Ectodermal cell (in vitro differentiated cells): ENCODE measurements at regions not wholly inside any gene's neighbourhood (a gene's known extent, or its start where the extent isn't known, plus 50 kb on each side); places are given as distances from the start of the nearest gene placed in this dataset.

Experiments used
- H3K27ac ChIP-seq: 2 replicates; pipeline ENCODE4 v1.7.0; 2013; ENCODE audit warnings: mild to moderate bottlenecking, low read depth, low read length; ENCODE audit not compliant: insufficient read depth, poor library complexity, severe bottlenecking
- H3K27me3 ChIP-seq: 2 replicates; pipeline ENCODE4 v1.7.0; 2013; ENCODE audit warnings: mild to moderate bottlenecking, low read length; ENCODE audit not compliant: insufficient read depth, control insufficient read depth, poor library complexity, severe bottlenecking
- H3K36me3 ChIP-seq: one replicate; pipeline ENCODE4 v1.7.0; 2013; ENCODE audit warnings: low read length; ENCODE audit not compliant: control insufficient read depth, insufficient read depth
- H3K4me1 ChIP-seq: one replicate; pipeline ENCODE4 v1.7.0; 2013; ENCODE audit warnings: low read length; ENCODE audit not compliant: control insufficient read depth, insufficient read depth
- H3K4me3 ChIP-seq: 2 replicates; pipeline ENCODE4 v1.7.0; 2013; ENCODE audit warnings: low read depth, low read length, control low read depth; ENCODE audit not compliant: insufficient read depth
- H3K9me3 ChIP-seq: 2 replicates; pipeline ENCODE4 v1.7.0; 2013; ENCODE audit warnings: mild to moderate bottlenecking, low read length, moderate library complexity; ENCODE audit not compliant: control insufficient read depth
- WGBS, 2 experiments: methylation state at CpG; one replicate each; pipeline ENCODE4 v1.1.7; 2013; ENCODE audit warnings: missing lambda C conversion rate in 2 of 2; 5-methylcytosine and 5-hydroxymethylcytosine counted together

DNA sequence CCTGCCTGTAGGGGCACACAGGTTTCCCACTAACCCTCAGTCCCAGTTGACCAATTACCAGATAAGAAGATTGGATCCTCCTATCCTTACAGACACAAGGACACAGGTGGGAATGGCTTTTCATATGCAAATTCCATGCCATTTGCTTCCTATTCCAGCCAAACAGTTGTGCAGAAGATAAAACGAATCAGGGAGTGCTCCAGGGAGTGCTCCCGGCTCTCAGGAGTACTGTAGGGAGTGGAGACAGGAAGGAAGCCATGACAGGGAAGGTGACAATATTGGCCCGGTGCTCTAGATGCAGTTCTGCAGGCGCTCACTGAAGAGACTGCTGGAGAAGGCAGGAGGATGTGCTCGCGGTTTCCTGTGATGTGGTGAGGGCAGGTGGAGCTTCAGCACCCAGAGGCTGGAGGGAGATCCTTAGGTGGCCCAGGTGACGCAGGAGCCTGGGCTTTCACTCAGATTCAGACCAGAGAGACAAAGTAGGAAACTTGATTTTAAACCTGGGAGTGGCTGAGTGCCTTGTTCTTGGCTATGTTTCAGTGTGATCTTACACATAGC is 260.0 kb downstream of the AUH start:
- Histone ChIP-seq H3K27me3 (no peaks in the 10 kb centered on the region), H3K27ac (no peak overlapping the region), H3K9me3 (no peaks in the 10 kb centered on the region), H3K4me1 (no peaks in the 10 kb centered on the region), H3K36me3 (no peaks in the 10 kb centered on the region), H3K4me3 (no peak overlapping the region)
- WGBS, 2 experiments, result 87 to 88% methylated on average over 7 of the region's 7 CpGs

DNA sequence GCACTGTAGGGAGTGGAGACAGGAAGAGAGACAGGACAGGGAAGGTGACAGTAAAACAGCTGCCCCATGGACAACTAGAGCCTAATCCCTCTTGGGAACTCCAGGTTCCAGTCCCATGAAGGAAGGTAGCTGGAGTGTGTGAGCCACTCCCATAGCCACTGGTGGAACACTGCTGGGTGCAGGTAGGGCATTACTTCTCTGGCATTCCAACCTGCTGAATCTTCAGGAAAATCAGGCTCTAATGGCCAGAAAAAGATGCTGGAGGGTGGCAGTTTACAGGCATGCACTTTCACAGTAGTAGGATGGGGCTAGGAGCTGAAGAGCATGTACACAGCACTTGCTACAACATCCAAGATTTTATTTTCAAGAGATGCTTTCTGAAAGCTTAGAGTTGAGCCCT is 259.4 kb downstream of the AUH start:
- H3K4me3 ChIP-seq, result no peak overlapping the region
- H3K27ac ChIP-seq, result no peak overlapping the region
- H3K36me3 ChIP-seq, result no peaks in the 10 kb centered on the region
- no peaks in the 10 kb centered on the region for H3K4me1 ChIP-seq
- H3K9me3 ChIP-seq, result no peaks in the 10 kb centered on the region
- no peaks in the 10 kb centered on the region for H3K27me3 ChIP-seq

DNA sequence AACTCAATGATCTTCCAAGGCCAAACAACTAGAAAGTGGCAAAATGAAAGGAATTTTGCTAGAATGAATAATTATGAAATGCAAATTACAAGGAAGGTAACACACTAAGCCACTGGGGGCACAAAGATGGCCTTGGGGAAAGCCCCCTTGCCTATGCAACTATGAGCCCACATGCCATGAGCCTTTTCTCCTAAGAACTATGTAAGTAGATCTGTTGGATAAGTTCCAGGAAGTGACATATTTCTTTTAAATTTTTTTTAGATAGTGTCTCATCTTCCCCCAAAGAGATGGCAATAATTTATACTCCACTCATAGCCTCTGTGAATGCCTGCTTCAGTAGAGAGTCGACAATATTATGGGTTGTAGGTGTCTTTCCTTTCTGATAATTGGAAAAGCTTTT is 257.8 kb downstream of the AUH start:
- Histone ChIP-seq H3K36me3 (no peaks in the 10 kb centered on the region), H3K4me1 (no peaks in the 10 kb centered on the region), H3K4me3 (no peak overlapping the region), H3K9me3 (no peaks in the 10 kb centered on the region), H3K27me3 (no peaks in the 10 kb centered on the region), H3K27ac (no peak overlapping the region)
- 91 to 100% methylated on average over 1 of the region's 1 CpG for WGBS, 2 experiments

DNA sequence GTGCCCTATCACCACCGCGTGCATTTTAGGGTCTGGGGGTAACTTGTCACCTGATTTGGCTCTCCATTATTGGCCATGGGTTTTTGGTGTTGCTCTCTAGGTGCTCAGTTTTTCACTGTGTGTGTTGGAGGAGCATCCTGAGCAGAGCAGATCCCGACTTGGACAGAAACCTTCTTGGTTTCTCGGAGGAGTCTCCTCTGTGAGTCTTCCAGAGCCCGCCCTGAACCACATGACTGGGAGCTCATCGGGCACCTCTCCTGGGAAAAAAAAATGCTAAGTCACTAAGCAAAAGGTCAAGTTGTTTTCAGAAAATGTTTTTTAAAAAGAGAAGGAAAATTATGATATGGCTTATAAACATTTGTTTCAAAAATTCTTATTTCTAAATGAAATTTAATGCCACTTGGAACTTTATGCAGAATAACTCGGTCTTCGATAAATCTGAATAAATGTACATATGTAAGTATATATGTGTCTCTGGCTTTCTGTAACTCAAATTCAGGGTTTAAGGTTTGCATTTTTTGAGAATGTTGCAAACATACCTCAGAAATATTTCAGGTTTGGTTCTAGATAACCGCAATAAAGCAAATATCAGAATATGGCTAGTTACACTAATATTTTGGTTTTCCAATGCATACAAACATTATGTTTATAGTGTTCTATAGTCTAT is 255.2 kb downstream of the AUH start:
- H3K36me3 ChIP-seq, result no peaks in the 10 kb centered on the region
- WGBS, 2 experiments, result 95 to 96% methylated on average over 8 of the region's 9 CpGs
- no peaks in the 10 kb centered on the region for H3K9me3 ChIP-seq
- H3K4me3 ChIP-seq, result no peak overlapping the region
- H3K27me3 ChIP-seq, result no peaks in the 10 kb centered on the region
- H3K27ac ChIP-seq, result no peak overlapping the region
- no peaks in the 10 kb centered on the region for H3K4me1 ChIP-seq

GRCh38 chr9:91111226-91111625 is 250.5 kb downstream of the AUH start:
- no peak overlapping the region for H3K27ac ChIP-seq
- H3K4me1 ChIP-seq, result no peaks in the 10 kb centered on the region
- no peak overlapping the region for H3K4me3 ChIP-seq
- H3K36me3 ChIP-seq, result no peaks in the 10 kb centered on the region
- H3K27me3 ChIP-seq, result no peaks in the 10 kb centered on the region
- H3K9me3 ChIP-seq, result no peaks in the 10 kb centered on the region

DNA sequence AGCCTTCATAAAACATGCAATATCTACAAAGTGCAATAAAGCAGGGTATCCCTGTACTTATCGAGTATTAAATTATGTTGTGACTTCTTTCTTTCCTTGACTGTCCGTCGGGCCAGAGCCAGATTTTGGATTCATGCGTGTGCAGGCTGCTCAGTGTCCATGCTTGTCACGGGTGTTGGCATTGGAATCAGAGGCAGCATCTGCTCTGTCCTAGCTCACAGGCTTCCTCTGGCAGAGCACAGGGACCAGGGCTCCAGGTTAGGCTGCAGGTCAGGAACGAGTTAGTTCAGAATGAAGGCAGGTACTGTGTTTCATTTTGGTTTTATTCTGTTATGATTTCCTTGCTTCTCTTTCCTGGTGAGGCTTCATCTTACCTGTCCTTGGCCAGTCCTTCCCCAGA is 249.8 kb downstream of the AUH start:
- H3K27me3 ChIP-seq, result no peaks in the 10 kb centered on the region
- no peaks in the 10 kb centered on the region for H3K36me3 ChIP-seq
- H3K9me3 ChIP-seq, result no peaks in the 10 kb centered on the region
- 94 to 95% methylated on average over 6 of the region's 6 CpGs for WGBS, 2 experiments
- H3K4me1 ChIP-seq, result no peaks in the 10 kb centered on the region
- no peak overlapping the region for H3K4me3 ChIP-seq
- no peak overlapping the region for H3K27ac ChIP-seq

GRCh38 chr9:91113016-91113415 is 248.7 kb downstream of the AUH start:
- H3K9me3 ChIP-seq, result no peaks in the 10 kb centered on the region

DNA sequence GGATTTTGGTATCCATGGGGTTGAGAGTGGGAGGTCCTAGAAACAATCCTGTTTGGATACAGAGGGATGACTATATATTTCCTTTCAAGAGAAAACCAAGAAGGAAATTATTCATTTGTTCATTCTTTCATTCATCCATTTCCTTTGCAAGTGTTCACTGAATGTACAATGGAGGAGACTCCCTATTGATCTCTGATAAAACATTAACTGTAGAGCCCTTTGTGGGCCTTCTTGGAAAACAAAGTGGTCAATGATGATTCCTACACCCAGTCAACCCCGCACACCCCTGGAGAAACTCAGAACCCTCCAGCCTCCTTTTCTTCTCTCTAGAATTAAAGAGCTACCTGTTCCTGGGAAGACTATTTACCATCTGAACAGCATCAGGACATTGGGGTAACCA is 247.3 kb downstream of the AUH start:
- no peaks in the 10 kb centered on the region for H3K9me3 ChIP-seq
- no peak overlapping the region for H3K27ac ChIP-seq
- H3K4me3 ChIP-seq, result no peak overlapping the region
- 89 to 100% methylated on average over 1 of the region's 1 CpG for WGBS, 2 experiments
- H3K36me3 ChIP-seq, result no peaks in the 10 kb centered on the region
- peaks cover 7% of the 10 kb centered on the region for H3K4me1 ChIP-seq
- H3K27me3 ChIP-seq, result no peaks in the 10 kb centered on the region

More at GRCh38 chr9:91113016-91113415, 248.7 kb downstream of the AUH start:
- Histone ChIP-seq H3K4me1 (no peaks in the 10 kb centered on the region), H3K36me3 (no peaks in the 10 kb centered on the region), H3K27me3 (no peaks in the 10 kb centered on the region), H3K27ac (no peak overlapping the region), H3K4me3 (no peak overlapping the region)
- 94 to 96% methylated on average over 2 of the region's 2 CpGs for WGBS, 2 experiments

- H3K4me1 ChIP-seq, result peaks cover 7% of the 10 kb centered on the region
- H3K27me3 ChIP-seq, result no peaks in the 10 kb centered on the region
- WGBS, 2 experiments, result 90 to 91% methylated on average over 3 of the region's 3 CpGs
- no peaks in the 10 kb centered on the region for H3K9me3 ChIP-seq
- H3K36me3 ChIP-seq, result no peaks in the 10 kb centered on the region
- H3K27ac ChIP-seq, result no peak overlapping the region
- H3K4me3 ChIP-seq, result no peak overlapping the region
These were observed 245.5 kb downstream of the AUH start for GRCh38 chr9:91116211-91116610.

DNA sequence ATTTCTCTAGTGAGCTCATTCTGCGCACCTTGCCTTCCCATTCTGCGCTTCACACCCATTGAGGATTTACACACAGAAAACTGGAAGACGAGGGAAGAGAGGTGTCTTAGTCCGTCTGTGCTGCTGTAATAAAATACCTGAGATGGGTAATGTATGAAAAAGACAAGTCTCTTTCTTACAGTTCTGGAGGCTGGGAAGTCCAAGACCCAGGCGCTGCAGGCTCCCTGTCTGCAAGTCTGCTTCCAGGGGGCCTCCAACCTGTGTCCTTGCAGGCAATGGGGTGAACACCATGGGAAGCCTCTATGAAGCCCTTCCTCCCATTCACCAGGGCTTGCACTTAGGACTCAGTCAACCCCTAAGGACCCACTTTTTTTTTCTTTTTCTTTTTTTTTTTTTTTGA is 245.0 kb downstream of the AUH start:
- Histone ChIP-seq H3K27me3 (no peaks in the 10 kb centered on the region), H3K4me3 (no peak overlapping the region), H3K4me1 (peaks cover 7% of the 10 kb centered on the region), H3K36me3 (no peaks in the 10 kb centered on the region), H3K27ac (no peak overlapping the region), H3K9me3 (no peaks in the 10 kb centered on the region)
- WGBS, 2 experiments, result 91 to 99% methylated on average over 5 of the region's 5 CpGs

DNA sequence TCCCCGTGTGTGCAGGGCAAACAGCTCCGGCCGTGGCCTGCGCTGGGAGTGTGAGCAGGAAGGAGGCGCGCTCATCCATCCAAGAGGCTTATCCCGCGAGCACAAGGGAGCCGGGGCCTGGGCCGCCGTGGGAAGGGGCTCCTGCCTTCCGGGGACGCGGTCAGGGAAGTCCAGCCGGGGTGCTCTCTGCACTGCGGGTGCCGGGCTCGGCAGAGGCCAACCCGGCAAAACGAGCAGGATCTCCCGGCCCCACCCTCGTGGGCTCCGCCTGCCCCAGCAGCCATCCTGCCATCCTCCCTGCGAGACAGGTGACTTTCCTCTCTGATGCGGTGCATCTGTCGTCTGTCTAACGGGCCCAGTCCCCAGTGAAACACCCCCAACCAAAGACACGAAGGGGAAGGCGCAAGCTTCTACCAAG is 244.2 kb downstream of the AUH start:
- no peaks in the 10 kb centered on the region for H3K36me3 ChIP-seq
- no peaks in the 10 kb centered on the region for H3K27me3 ChIP-seq
- H3K4me1 ChIP-seq, result peaks cover 7% of the 10 kb centered on the region
- 95 to 96% methylated on average over 29 of the region's 29 CpGs for WGBS, 2 experiments
- H3K27ac ChIP-seq, result no peak overlapping the region
- H3K4me3 ChIP-seq, result no peak overlapping the region
- H3K9me3 ChIP-seq, result no peaks in the 10 kb centered on the region
